ENCODE measurements at regions not wholly inside any gene's neighbourhood (a gene's known extent, or its start where the extent isn't known, plus 50 kb on each side); places are given as distances from the start of the nearest gene placed in this dataset.

DNA sequence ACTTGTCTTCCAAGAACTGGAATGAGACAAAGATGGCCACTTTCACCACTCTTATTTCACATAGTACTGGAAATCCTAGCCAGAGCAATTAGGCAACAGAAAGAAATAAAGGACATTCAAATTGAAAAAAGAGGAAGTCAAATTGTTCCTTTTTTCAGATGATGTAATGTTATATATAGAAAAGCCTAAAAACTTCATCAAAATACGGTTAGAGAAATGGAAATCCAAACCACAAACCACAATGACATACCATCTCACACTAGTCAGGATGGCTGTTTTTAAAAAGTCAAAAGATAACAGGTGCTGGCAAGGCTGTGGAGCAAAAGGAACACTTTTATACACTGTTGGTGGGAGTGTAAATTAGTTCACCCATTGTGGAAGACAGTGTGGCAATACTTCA, 113.3 kb upstream of the SPRY2 start:
- H3K4me3 ChIP-seq (ENCODE audit: low read depth, low read length), result no peak overlapping the region
- TF ChIP-seq, protein P1, sequence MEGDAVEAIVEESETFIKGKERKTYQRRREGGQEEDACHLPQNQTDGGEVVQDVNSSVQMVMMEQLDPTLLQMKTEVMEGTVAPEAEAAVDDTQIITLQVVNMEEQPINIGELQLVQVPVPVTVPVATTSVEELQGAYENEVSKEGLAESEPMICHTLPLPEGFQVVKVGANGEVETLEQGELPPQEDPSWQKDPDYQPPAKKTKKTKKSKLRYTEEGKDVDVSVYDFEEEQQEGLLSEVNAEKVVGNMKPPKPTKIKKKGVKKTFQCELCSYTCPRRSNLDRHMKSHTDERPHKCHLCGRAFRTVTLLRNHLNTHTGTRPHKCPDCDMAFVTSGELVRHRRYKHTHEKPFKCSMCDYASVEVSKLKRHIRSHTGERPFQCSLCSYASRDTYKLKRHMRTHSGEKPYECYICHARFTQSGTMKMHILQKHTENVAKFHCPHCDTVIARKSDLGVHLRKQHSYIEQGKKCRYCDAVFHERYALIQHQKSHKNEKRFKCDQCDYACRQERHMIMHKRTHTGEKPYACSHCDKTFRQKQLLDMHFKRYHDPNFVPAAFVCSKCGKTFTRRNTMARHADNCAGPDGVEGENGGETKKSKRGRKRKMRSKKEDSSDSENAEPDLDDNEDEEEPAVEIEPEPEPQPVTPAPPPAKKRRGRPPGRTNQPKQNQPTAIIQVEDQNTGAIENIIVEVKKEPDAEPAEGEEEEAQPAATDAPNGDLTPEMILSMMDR (IDR thresholded peaks at IDR 0.05; ENCODE audit: low read depth, low read length), result no peak

DNA sequence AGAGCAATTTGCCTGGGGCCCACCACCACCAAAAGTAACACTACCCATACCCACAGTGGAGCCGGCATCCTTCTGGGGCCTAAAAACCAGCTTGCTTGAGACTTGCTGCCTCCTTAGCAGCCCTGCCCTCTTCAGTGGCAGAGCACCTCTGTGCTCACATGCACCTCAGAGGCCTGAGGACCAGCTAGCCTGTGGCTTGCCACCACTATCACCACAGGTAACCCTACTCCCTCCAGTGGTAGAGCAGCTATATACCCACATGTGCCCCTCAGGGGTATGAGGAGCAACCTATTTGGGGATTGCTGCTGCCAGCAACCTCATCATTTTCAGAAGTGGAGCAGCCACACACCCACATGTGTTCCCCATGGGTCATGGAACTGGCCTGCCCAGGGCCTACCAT, 111.4 kb upstream of the SPRY2 start:
- no peak overlapping the region for H3K4me3 ChIP-seq (ENCODE audit: low read depth, low read length)
- TF ChIP-seq, protein P1 (IDR thresholded peaks at IDR 0.05; ENCODE audit: low read depth, low read length), result no peak

DNA sequence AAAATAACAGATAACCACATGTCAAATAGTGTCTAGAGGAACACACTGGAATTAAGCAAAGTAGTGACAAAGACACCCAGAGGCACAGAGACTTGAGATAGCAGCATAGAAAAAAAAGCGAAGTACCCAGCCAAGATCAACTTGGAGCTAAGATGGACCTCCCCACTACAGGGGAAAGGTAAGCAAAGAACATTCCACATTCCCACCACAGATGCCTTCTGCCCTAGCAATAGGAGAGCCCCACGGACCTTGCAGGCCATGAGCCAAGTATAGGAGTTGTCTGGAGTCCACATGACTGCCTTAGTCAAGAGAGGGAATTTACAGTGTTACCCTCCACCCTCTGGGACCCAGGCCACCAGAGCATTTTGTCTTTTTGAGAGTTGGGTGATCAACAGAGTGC, 110.7 kb upstream of the SPRY2 start:
- TF ChIP-seq, protein P1 (IDR thresholded peaks at IDR 0.05; ENCODE audit: low read depth, low read length), result no peak
- no peak overlapping the region for H3K4me3 ChIP-seq (ENCODE audit: low read depth, low read length)

DNA sequence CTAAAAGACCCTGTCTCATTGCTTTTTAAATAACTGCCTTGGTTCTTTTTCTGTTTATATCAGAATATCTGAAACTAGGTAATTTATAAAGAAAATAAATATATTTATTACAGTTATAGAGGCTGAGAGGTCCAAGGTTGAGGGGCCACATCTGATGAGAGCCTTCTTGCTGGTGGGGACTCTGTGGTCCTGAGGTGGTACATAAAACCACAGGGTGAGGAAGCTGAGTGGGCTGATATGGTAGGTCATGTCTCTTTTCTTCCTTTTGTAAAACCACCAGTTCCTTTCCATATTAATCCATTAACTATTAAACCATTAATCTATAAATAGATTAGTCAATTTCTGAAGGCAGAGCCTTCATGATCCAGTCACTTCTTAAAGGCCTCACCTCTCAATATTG, 109.5 kb upstream of the SPRY2 start:
- TF ChIP-seq, protein P1 (IDR thresholded peaks at IDR 0.05; ENCODE audit: low read depth, low read length), result no peak
- no peak overlapping the region for H3K4me3 ChIP-seq (ENCODE audit: low read depth, low read length)

DNA sequence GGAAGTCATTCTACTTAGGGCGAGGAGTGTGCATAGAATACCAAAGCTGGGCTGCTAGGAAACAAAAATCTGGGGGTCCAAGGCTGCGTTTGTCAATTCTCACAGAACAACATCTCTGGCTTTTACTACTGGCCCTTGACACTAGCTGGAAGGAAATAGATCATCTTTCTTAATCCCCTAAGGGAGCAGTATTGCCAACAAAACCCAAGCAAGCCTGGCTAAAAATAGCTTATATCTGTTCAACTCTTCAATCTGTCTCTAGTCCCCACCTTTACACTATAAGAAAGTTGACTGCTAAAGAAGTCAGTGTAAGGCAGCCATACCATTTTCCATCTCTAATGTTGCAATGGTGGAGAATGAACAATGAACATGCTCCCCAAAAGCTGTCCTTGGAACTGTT, 107.8 kb upstream of the SPRY2 start:
- no peak overlapping the region for H3K4me3 ChIP-seq (ENCODE audit: low read depth, low read length)
- TF ChIP-seq, protein P1 (IDR thresholded peaks at IDR 0.05; ENCODE audit: low read depth, low read length), result no peak

DNA sequence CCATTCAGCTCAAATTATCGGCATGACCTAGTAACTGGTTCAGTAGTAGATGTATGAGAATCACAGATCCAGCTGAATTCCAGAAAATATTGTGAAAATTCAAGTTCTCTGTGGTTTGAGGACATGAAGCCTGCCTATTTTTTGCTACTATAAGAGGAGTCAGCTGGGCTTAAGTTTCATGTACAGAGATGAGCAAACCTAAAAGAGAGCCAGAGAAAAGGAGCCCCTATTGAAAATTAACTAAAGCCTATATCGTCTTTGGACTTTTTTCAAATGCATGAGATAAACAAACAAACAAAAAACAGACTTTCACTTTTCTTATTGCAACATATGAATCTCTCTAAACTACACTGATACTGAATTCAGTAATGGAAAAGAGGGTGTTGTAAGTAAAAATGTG, 106.8 kb upstream of the SPRY2 start:
- no peak overlapping the region for H3K4me3 ChIP-seq (ENCODE audit: low read depth, low read length)
- TF ChIP-seq, protein P1 (IDR thresholded peaks at IDR 0.05; ENCODE audit: low read depth, low read length), result no peak

DNA sequence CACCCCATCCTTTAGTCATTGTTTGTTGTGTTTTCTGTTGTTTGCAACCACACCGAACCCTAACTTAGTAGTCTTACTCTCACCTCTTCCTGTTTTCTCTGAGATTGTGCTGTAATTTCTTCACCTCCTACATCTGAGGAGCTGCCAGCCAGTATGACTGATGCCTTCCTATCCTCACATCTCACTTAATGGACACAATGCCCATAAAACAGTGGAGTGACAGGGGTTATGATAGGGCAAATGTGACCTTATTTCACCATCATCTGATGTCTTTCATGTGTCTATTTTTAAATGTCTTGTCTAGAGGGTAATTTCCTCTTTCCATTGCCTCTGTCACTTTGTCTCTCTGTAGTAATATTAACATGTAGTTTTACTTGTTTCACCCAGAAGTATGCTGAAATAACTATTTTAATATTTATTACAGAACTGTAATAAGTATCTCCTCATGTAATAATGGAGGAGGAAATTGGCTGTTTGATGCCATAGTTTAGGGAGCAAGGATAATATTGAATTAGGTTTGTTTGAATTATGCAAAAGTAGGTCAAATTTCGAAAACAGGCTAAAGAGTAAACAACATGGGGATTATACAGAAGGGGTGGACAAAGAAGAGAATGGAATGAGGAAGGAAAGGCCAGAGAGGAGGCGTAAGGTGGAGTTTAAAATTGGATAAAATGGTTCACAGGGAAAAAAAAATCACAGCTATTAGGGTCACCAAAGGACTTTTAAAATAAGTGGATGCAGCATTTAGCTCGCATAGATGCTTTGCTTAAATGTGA, 103.5 kb upstream of the SPRY2 start:
- no peak overlapping the region for H3K4me3 ChIP-seq (ENCODE audit: low read depth, low read length)
- TF ChIP-seq, protein P1 (IDR thresholded peaks at IDR 0.05; ENCODE audit: low read depth, low read length), result no peak

All from WI38 (cell line).